HepG2 (cell line): ENCODE measurements at regions not wholly inside any gene's neighbourhood (a gene's known extent, or its start where the extent isn't known, plus 50 kb on each side); places are given as distances from the start of the nearest gene placed in this dataset.

Experiments used
- ATAC-seq: fragments of 200-7000 bp; cut with Tn5 transposase; 3 replicates; pipeline ENCODE4 v1.9.1; 2020; ENCODE audit warnings: mild to moderate bottlenecking, moderate library complexity
- BruUV-seq: library from RNA; stranded (reverse); fragments of 400-500 nt; replicated peaks from 2 replicates; lab custom pipeline; 2021; lab: Mats Ljungman, UMichigan
- CTCF ChIA-PET: fragments of 300-600 bp; formaldehyde crosslinking; extraction: SDS; loops from one replicate; lab custom pipeline; 2021; ENCODE audit warnings: low total read pairs, inconsistent platforms, low intra/inter-chr PET ratio; lab: Yijun Ruan, JAX
- POLR2A ChIA-PET: fragments of 350-600 bp; sonication (Branson Sonifier 250); formaldehyde crosslinking; loops from one replicate; lab custom pipeline; 2020; ENCODE audit warnings: antibody characterized with exemption, inconsistent platforms; lab: Yijun Ruan, JAX
- DNase-seq: peaks from one replicate; pipeline ENCODE4 v3.0.0-alpha.2; 2015; ENCODE audit warnings: low spot score
- FAIRE-seq: peaks from 3 replicates; lab custom pipeline; 2011; peaks lifted over from hg19 to GRCh38; lab: Jason Lieb, UNC
- H2AFZ ChIP-seq: one replicate; pipeline ENCODE4 v1.6.1; 2011; ENCODE audit warnings: low read length, inconsistent platforms
- H3K27ac ChIP-seq: fragments of 300-600 bp; 3 replicates; pipeline ENCODE4 v1.8.0; 2011; ENCODE audit warnings: mixed run types, mild to moderate bottlenecking, mixed read lengths, low read length, inconsistent platforms; ENCODE audit not compliant: insufficient read depth; ENCODE audit errors: extremely low read length
- H3K27me3 ChIP-seq, 2 experiments: fragments of 200-600 bp in 1 of 2; 2 replicates in 1 of 2; 3 replicates in 1 of 2; pipeline versions ENCODE4 v1.6.0 to v1.8.0; 2011; ENCODE audit warnings: low read length in 2 of 2, mild to moderate bottlenecking in 2 of 2, moderate library complexity in 2 of 2, inconsistent platforms in 1 of 2; ENCODE audit not compliant: insufficient read depth in 2 of 2, control insufficient read depth in 1 of 2
- H3K36me3 ChIP-seq, 2 experiments: fragments of 200-600 bp in 1 of 2; replicated peaks in 1 of 2; 2 replicates in 1 of 2; 3 replicates in 1 of 2; pipeline versions ENCODE4 v1.5.1 to v1.8.0; 2011; ENCODE audit warnings: low read length in 2 of 2, inconsistent platforms in 1 of 2; ENCODE audit not compliant: insufficient read depth in 2 of 2, control insufficient read depth in 1 of 2
- H3K4me1 ChIP-seq: 2 replicates; pipeline ENCODE4 v1.5.1; 2012; ENCODE audit warnings: low read length, inconsistent platforms; ENCODE audit not compliant: insufficient read depth
- H3K4me2 ChIP-seq: 2 replicates; pipeline ENCODE4 v1.6.0; 2011; ENCODE audit warnings: low read depth, low read length, inconsistent platforms
- H3K4me3 ChIP-seq, 3 experiments: fragments of 200-600 bp in 1 of 3; sonication (generic), shearing (Covaris generic) in 1 of 3; replicated peaks in 1 of 3; 2 replicates each; pipeline ENCODE4 v1.5.1; 2011 to 2016; ENCODE audit warnings: low read length in 3 of 3, inconsistent platforms in 2 of 3, low read depth in 2 of 3, mild to moderate bottlenecking in 2 of 3, control low read depth in 1 of 3, mixed read lengths in 1 of 3; ENCODE audit not compliant: insufficient read depth in 1 of 3
- H3K79me2 ChIP-seq: one replicate; pipeline ENCODE4 v1.6.1; 2011; ENCODE audit warnings: low read length, inconsistent platforms; ENCODE audit not compliant: insufficient read depth
- H3K9ac ChIP-seq: 2 replicates; pipeline ENCODE4 v1.6.0; 2011; ENCODE audit warnings: mild to moderate bottlenecking, low read depth, low read length, inconsistent platforms; ENCODE audit not compliant: insufficient read depth
- H3K9me3 ChIP-seq: 2 replicates; pipeline ENCODE4 v1.5.1; 2012; ENCODE audit warnings: mild to moderate bottlenecking, low read length
- H4K20me1 ChIP-seq: 2 replicates; pipeline ENCODE4 v1.6.0; 2011; ENCODE audit warnings: inconsistent platforms, mild to moderate bottlenecking, low read length, moderate library complexity; ENCODE audit not compliant: insufficient read depth
- NBN ChIP-seq: fragments of 450-650 bp; conservative IDR thresholded peaks from 2 replicates; pipeline ENCODE4 v1.6.1; 2017
- PLRG1 ChIP-seq: fragments of 450-650 bp; conservative IDR thresholded peaks from 2 replicates; pipeline ENCODE4 v1.6.1; 2016
- RARA ChIP-seq: IDR thresholded peaks from 2 replicates; pipeline ENCODE4 v1.6.1; 2016; ENCODE audit warnings: missing genetic modification reagents, missing compliant biosample characterization
- SIN3A ChIP-seq: IDR thresholded peaks from 2 replicates; pipeline ENCODE4 v1.6.1; 2011; ENCODE audit warnings: low read depth, mild to moderate bottlenecking, control low read depth, low read length, borderline replicate concordance
- XRCC5 ChIP-seq: fragments of 200-400 bp; formaldehyde crosslinking; optimal IDR thresholded peaks from 2 replicates; pipeline ENCODE3; 2017; ENCODE audit warnings: mild to moderate bottlenecking, low read length
- ZNF253 ChIP-seq: sonication (generic); formaldehyde crosslinking; IDR thresholded peaks from 2 replicates; pipeline ENCODE4 v1.8.0; 2022; ENCODE audit warnings: mild to moderate bottlenecking, missing genetic modification reagents, borderline replicate concordance
- ZNF501 ChIP-seq: sonication (generic); formaldehyde crosslinking; IDR thresholded peaks from 2 replicates; pipeline ENCODE4 v1.5.1; 2020; ENCODE audit warnings: mild to moderate bottlenecking, moderate library complexity, missing genetic modification reagents
- WGBS: methylation state at CpG from one replicate; pipeline ENCODE4 v1.1.6; 2017; ENCODE audit warnings: low lambda C conversion rate; 5-methylcytosine and 5-hydroxymethylcytosine counted together
- in situ Hi-C: cut with HindIII; loops from 2 replicates; pipeline ENCODE4 v1.10.0; 2017; ENCODE audit warnings: low pct_unique_long_range_greater_than_20kb; ENCODE audit not compliant: extremely low pct_ligation_motif_present
- intact Hi-C: fragments of 100-400 bp; cut with micrococcal nuclease; formaldehyde crosslinking; loops from one replicate; pipeline ENCODE4 v1.10.0; 2022; ENCODE audit not compliant: unreplicated experiment
- TF ChIP-seq, protein P1 (sequence below): sonication (generic); formaldehyde crosslinking; IDR thresholded peaks from 2 replicates; pipeline ENCODE4 v1.4.0; 2020; ENCODE audit warnings: missing genetic modification reagents

DNA sequence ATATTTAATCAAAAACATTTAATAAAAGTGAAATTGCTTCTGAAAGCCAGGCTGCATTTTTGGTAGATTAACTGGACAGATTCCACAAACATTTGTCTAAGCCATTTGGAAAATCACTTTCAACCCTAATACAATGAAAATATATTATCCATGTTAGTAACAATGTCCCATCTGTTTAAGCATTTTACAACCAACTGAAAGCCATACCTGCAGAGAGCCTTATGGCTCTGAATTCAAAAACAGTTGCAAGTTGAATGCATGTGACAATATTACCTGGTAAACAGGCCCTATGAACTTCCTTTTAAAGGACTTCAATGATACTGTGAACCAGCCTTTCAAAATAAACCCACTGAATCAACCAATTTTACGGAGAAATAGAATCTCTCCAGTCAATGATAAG is 468.1 kb downstream of the BTG1 start:
- Histone ChIP-seq H3K36me3 (no peaks in the 10 kb centered on the region), H3K9ac (no peak overlapping the region), H3K27ac (no peak overlapping the region), H3K4me2 (no peak overlapping the region), H3K79me2 (no peaks in the 10 kb centered on the region)
- BruUV-seq: no TSS peak
- no peak for DNase-seq
- ATAC-seq: no peak
- FAIRE-seq: no peak
- intact Hi-C loops: no loop called here
- TF ChIP-seq ZNF253 (no peak), RARA (CRISPR knock-in tag) (no peak), PLRG1 (no peak), XRCC5 (no peak), ZNF501 (CRISPR knock-in tag) (no peak), SIN3A (no peak), NBN (no peak)
- TF ChIP-seq, protein P1, sequence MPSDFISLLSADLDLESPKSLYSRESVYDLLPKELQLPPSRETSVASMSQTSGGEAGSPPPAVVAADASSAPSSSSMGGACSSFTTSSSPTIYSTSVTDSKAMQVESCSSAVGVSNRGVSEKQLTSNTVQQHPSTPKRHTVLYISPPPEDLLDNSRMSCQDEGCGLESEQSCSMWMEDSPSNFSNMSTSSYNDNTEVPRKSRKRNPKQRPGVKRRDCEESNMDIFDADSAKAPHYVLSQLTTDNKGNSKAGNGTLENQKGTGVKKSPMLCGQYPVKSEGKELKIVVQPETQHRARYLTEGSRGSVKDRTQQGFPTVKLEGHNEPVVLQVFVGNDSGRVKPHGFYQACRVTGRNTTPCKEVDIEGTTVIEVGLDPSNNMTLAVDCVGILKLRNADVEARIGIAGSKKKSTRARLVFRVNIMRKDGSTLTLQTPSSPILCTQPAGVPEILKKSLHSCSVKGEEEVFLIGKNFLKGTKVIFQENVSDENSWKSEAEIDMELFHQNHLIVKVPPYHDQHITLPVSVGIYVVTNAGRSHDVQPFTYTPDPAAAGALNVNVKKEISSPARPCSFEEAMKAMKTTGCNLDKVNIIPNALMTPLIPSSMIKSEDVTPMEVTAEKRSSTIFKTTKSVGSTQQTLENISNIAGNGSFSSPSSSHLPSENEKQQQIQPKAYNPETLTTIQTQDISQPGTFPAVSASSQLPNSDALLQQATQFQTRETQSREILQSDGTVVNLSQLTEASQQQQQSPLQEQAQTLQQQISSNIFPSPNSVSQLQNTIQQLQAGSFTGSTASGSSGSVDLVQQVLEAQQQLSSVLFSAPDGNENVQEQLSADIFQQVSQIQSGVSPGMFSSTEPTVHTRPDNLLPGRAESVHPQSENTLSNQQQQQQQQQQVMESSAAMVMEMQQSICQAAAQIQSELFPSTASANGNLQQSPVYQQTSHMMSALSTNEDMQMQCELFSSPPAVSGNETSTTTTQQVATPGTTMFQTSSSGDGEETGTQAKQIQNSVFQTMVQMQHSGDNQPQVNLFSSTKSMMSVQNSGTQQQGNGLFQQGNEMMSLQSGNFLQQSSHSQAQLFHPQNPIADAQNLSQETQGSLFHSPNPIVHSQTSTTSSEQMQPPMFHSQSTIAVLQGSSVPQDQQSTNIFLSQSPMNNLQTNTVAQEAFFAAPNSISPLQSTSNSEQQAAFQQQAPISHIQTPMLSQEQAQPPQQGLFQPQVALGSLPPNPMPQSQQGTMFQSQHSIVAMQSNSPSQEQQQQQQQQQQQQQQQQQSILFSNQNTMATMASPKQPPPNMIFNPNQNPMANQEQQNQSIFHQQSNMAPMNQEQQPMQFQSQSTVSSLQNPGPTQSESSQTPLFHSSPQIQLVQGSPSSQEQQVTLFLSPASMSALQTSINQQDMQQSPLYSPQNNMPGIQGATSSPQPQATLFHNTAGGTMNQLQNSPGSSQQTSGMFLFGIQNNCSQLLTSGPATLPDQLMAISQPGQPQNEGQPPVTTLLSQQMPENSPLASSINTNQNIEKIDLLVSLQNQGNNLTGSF: no peak
- TF ChIP-seq, all 625 proteins: peak for 0
- H4K20me1 ChIP-seq: no peaks in the 10 kb centered on the region
- CTCF ChIA-PET: no interaction called here
- no peak overlapping the region for H3K4me3 ChIP-seq
- H3K4me1 ChIP-seq: no peaks in the 10 kb centered on the region
- WGBS: 0% methylated on average over 1 of the region's 1 CpG
- H3K9me3 ChIP-seq: no peaks in the 10 kb centered on the region
- POLR2A ChIA-PET: no interaction called here
- in situ Hi-C loops: no loop called here
- H3K27me3 ChIP-seq: no peaks in the 10 kb centered on the region
- H2AFZ ChIP-seq: no peak overlapping the region
